Activated CD4-positive, alpha-beta memory T cell treated with anti-CD3 and anti-CD28 coated beads, Interleukin-2, amount 10 ng/mL, durations not matched to agents 7 days and 5 days (primary cell): ENCODE measurements at regions not wholly inside any gene's neighbourhood (a gene's known extent, or its start where the extent isn't known, plus 50 kb on each side); places are given as distances from the start of the nearest gene placed in this dataset.

Source experiments
- CTCF ChIA-PET: fragments of 350-600 bp; sonication (Branson Sonifier 250); formaldehyde crosslinking; loops from one replicate; lab custom pipeline; 2021; ENCODE audit warnings: antibody characterized with exemption, inconsistent platforms; lab: Charles Lee
- POLR2A ChIA-PET: fragments of 350-600 bp; sonication (Branson Sonifier 250); formaldehyde crosslinking; loops from one replicate; lab custom pipeline; 2021; ENCODE audit warnings: antibody characterized with exemption; lab: Charles Lee
- DNase-seq: peaks from one replicate; pipeline ENCODE4 v3.0.0-alpha.2; 2020
- H3K27ac Mint-ChIP-seq: one replicate; pipeline ENCODE4 v1.8.0; 2021; ENCODE audit warnings: mild to moderate bottlenecking, mixed read lengths
- H3K27me3 Mint-ChIP-seq: one replicate; pipeline ENCODE4 v1.8.0; 2021; ENCODE audit warnings: mixed read lengths
- H3K36me3 Mint-ChIP-seq: one replicate; pipeline ENCODE4 v1.8.0; 2021; ENCODE audit warnings: low read depth, mixed read lengths
- H3K4me1 Mint-ChIP-seq: one replicate; pipeline ENCODE4 v1.8.0; 2021; ENCODE audit warnings: mixed read lengths
- H3K4me3 Mint-ChIP-seq: one replicate; pipeline ENCODE4 v1.8.0; 2021; ENCODE audit warnings: mild to moderate bottlenecking, mixed read lengths
- H3K9me3 Mint-ChIP-seq: one replicate; pipeline ENCODE4 v1.8.0; 2021; ENCODE audit warnings: mixed read lengths

DNA sequence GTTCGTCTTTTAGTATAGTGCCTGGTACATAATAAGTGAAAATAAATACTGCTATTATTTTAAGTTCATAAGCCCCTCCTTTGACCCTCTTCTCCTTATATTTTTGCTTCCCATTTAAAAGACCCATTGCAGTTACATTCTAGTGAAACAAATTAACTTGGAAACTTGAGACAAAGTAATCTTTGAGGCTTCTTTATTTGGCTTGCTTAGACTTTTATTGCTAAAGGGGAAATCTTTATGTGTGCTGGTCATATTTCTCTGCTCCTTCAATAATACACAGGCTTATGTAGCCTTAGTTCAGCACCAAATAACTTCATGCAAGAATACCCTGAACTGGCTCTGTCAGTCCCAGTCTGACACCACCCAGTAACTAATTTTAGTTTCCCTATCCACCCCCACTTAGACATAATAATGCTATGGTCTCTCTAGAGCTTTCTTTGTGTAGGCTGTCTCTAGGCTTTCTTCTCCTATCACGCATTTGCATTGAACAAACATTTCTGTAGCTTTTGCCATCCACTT, 257.8 kb downstream of the OMA1 start:
- Mint-ChIP-seq H3K27ac (no peak overlapping the region), H3K4me3 (no peak overlapping the region), H3K9me3 (no peaks in the 10 kb centered on the region), H3K27me3 (no peaks in the 10 kb centered on the region), H3K36me3 (no peaks in the 10 kb centered on the region), H3K4me1 (no peaks in the 10 kb centered on the region)
- POLR2A ChIA-PET, result no interaction called here
- CTCF ChIA-PET, result no interaction called here
- no peak for DNase-seq

DNA sequence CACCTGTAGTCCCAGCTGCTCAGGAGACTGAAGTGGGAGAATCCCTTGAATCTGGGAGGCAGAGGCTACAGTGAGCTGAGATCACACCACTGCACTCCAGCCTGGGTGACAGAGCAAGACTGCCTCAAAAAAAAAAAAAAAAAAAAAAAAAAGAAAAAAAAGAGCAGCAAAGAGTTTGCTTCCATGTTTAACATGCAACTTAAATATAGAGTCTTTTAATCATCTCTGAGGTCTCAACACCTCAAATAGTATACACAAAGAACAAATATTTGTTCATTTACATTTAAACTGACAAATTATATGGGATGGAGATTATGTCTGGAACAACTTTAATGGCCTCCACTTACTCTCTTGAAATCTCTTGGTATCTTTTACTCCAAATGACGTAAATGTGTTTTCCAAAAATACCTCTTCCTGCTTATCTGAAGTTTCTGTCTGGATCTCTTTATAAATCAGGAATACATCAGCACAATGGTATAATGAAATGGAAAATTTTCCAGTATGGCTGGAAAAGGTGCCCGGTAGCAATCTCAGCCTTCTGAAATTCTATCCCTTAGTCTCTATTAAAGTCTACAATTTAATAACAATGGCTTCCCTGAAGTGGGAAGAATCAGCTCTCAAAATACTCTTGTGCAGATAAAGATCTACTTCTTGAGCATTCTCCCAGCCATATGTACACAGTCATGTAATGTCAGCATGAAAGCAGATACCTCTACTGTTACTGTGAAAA, 258.5 kb downstream of the OMA1 start:
- H3K9me3 Mint-ChIP-seq, result no peaks in the 10 kb centered on the region
- H3K4me1 Mint-ChIP-seq, result no peaks in the 10 kb centered on the region
- POLR2A ChIA-PET, result no interaction called here
- H3K27ac Mint-ChIP-seq, result no peak overlapping the region
- no peaks in the 10 kb centered on the region for H3K36me3 Mint-ChIP-seq
- no peak overlapping the region for H3K4me3 Mint-ChIP-seq
- H3K27me3 Mint-ChIP-seq, result no peaks in the 10 kb centered on the region
- CTCF ChIA-PET, result no interaction called here
- DNase-seq, result no peak

DNA sequence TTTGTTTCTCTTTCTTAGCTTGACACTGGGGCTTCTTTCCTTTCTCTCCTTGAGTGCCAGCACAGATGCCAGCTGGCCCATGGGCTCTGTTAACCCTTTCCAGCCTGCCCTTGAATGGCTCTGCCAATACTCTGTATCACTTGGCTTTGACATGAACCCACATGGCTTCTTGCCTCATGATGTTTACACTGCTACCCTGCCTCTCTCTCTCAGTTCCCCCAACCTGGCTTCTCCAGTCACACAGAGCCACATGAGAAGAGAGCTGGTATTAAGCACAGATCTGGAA, 262.4 kb downstream of the OMA1 start:
- CTCF ChIA-PET, result no interaction called here
- H3K27ac Mint-ChIP-seq, result no peak overlapping the region
- POLR2A ChIA-PET, result no interaction called here

DNA sequence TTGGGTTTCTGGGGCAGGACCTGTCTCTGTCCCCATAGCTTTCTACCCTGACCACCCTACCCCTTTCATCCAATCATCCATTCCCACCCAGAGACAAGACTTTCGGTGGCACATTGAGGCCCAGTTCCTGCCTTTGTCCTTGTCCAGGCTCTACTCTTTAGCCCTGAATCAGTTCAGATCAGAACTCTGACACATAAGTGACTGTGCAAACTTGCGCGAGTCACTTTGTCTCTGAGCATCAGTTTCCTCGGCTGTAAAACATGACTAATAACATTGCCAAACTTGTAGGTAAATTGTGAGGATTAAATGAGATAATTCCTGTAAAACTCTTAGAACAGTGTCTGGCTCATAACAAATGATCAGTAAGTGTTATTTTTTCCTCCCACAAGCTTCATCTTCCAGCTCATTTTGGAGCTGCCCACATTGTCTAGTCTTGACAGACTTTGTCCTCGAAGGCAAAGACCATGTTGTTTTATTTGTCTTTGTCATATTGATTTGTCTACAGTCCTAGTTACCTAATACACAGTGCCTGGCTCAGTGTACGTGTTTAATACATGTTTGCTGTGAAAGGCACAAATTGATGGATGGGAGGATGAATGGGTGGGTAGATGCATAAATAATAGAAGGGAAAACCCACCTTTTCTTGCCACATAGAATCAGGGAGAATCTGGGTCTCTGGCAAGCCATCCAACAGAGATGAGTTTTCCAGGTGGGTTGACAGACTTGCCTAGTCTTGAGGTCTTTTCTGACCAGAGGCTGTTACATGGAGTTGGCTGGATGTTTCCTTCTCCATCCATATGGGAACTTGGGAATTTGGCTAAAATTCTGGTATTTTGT, 262.9 kb downstream of the OMA1 start:
- CTCF ChIA-PET, result no interaction called here
- Mint-ChIP-seq H3K4me3 (no peak overlapping the region), H3K27me3 (no peaks in the 10 kb centered on the region), H3K27ac (no peak overlapping the region), H3K4me1 (no peaks in the 10 kb centered on the region), H3K9me3 (no peaks in the 10 kb centered on the region), H3K36me3 (no peaks in the 10 kb centered on the region)
- DNase-seq, result no peak
- POLR2A ChIA-PET, result no interaction called here

More for the DNA sequence above, 262.4 kb downstream of the OMA1 start:
- no peak for DNase-seq
- H3K27me3 Mint-ChIP-seq, result no peaks in the 10 kb centered on the region
- no peaks in the 10 kb centered on the region for H3K9me3 Mint-ChIP-seq
- no peaks in the 10 kb centered on the region for H3K4me1 Mint-ChIP-seq
- no peak overlapping the region for H3K4me3 Mint-ChIP-seq
- no peaks in the 10 kb centered on the region for H3K36me3 Mint-ChIP-seq

DNA sequence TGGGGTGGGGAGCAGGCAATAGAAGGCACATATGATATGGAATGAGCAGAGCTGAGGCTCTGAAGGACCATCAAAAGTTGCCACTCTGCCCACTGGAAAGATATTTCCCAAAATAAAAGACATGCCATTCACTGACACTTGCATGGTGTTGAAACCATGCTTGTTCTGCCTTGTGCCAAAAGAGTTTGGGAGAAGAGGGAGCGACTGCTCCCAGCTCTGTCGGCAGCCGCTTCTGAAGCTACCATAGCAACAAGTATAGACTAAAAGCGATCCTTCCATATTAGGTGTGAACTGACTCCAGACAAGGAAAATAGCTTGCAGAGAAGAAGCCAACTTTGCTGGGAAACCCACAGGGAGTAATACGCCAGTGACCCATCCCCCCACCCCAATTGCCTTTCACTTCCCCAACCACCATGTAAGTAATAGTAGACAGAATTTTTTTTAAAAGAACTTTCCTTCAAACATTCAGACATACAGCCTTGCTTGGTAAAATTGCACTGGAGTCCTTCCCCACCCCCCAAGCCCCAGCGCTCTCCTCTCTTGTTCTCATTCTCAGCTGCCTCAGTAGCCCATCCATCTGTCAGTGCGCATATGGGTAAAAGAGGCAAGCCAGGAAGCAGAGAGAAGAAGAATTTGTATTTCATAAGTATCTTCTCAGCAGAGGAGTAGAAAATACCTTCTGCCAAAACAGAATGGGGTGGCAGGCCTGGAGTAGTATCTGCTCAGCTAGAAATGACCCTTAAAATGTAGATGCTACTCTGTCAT, 263.7 kb downstream of the OMA1 start:
- Mint-ChIP-seq H3K4me1 (no peaks in the 10 kb centered on the region), H3K36me3 (no peaks in the 10 kb centered on the region), H3K4me3 (no peak overlapping the region), H3K9me3 (no peaks in the 10 kb centered on the region), H3K27ac (no peak overlapping the region), H3K27me3 (no peaks in the 10 kb centered on the region)
- ChIA-PET CTCF (no interaction called here), POLR2A (no interaction called here)
- no peak for DNase-seq

DNA sequence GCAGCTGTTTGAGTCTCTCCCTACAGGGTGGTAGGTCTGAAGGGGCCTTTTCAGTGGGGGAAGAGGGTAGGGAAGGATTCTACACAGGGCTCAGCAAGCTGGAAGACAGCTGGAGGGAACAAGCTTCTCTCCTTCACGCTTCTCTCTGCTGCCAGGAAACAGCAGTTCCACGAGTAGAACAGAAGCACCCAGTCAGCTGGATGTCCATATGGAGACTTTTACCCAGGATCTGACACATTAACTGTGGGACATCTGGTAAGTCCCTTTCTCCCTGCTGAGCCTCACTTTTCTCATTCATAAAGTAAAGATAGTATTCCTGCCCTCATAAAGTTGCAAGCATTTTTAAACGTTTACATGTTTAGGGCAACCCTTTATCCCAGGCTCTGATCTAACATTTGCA, 280.3 kb downstream of the OMA1 start:
- DNase-seq, result no peak
- H3K9me3 Mint-ChIP-seq, result no peaks in the 10 kb centered on the region
- H3K27ac Mint-ChIP-seq, result no peak overlapping the region
- no peaks in the 10 kb centered on the region for H3K36me3 Mint-ChIP-seq
- no peak overlapping the region for H3K4me3 Mint-ChIP-seq
- H3K27me3 Mint-ChIP-seq, result no peaks in the 10 kb centered on the region
- ChIA-PET CTCF (no interaction called here), POLR2A (no interaction called here)
- H3K4me1 Mint-ChIP-seq, result no peaks in the 10 kb centered on the region

DNA sequence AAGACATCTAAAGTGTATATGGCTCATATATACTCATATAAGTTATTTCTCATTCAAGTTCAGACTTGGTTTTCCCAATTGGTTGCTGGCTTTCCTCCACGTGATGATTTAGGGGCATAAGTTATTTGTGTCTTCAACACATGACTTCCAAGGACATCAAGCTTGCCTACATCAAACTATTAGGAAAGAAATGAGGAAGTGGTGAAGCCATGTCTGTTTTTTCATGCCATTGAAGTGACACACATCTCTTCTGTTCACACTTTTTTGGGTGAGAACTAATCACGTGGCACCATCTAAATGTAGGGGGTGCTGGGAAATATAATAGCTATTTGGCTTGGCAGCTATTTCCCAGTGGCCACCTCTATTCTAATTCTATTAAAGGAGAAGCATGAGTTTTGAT, 282.1 kb downstream of the OMA1 start:
- CTCF ChIA-PET, result no interaction called here
- no peak for DNase-seq
- no peaks in the 10 kb centered on the region for H3K4me1 Mint-ChIP-seq
- no peak overlapping the region for H3K4me3 Mint-ChIP-seq
- POLR2A ChIA-PET, result no interaction called here
- H3K9me3 Mint-ChIP-seq, result no peaks in the 10 kb centered on the region
- no peaks in the 10 kb centered on the region for H3K36me3 Mint-ChIP-seq
- H3K27ac Mint-ChIP-seq, result no peak overlapping the region
- no peaks in the 10 kb centered on the region for H3K27me3 Mint-ChIP-seq

DNA sequence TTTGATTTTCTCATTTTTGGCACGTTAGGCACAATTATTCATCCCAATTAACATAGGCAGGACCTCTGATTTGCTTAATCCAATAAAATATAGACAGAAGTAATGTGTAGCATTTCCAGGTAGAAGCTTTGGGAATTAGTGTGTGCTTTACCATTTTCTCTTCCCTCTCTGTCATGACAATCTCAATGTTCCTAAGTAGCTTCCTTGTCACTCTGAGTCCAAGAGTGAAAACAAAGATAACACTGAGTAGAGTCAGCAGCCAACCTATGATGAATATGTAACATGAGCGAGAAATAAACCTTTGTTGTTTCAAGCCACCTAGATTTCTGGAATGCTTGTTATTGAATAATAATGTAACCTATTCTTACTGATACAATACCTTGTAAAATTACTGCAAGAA, 283.8 kb downstream of the OMA1 start:
- Mint-ChIP-seq H3K27me3 (no peaks in the 10 kb centered on the region), H3K27ac (no peak overlapping the region), H3K4me3 (no peak overlapping the region), H3K4me1 (no peaks in the 10 kb centered on the region), H3K36me3 (no peaks in the 10 kb centered on the region), H3K9me3 (no peaks in the 10 kb centered on the region)
- DNase-seq, result no peak
- ChIA-PET CTCF (no interaction called here), POLR2A (no interaction called here)

DNA sequence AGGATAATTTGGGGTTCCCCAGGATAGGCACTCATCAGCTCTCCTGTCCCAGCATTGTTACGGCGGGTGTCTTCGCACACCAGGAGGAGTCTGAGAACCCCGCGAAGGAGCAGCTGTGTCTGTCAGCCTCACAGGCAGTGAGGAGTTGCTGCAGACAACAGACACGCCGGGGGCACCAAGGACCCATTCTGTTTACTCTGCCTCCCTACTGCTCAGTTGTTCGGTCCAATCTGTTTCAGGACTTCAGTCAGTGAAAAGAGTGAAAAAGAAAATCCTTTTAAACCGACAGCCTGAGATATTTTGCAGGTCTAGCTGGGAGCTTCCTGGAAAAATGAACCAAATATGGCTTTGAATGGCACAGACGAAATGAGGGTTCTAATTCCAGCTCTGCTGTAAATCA, 288.4 kb downstream of the OMA1 start:
- ChIA-PET CTCF (no interaction called here), POLR2A (no interaction called here)
- H3K4me1 Mint-ChIP-seq, result no peaks in the 10 kb centered on the region
- no peak for DNase-seq
- H3K4me3 Mint-ChIP-seq, result no peak overlapping the region
- H3K27ac Mint-ChIP-seq, result no peak overlapping the region
- no peaks in the 10 kb centered on the region for H3K36me3 Mint-ChIP-seq
- no peaks in the 10 kb centered on the region for H3K9me3 Mint-ChIP-seq
- H3K27me3 Mint-ChIP-seq, result no peaks in the 10 kb centered on the region

DNA sequence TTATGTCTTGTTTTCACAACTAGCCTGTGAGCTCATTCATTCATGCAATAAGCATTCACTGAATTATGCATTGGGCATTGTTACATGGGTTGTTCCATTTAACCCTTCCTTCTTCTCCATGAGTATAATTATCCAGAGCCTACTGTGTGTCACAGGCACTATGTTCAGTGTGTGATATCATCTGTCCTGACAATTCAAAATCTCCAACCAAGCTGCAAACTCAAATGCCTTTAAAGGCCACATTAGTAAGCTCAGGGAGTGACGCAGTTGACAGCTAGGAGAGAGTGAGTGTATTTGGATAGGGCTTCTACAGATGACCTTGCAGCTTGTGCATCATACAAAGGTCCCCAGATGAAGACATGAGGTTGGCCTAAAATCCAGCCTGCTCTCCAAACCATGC, 289.5 kb downstream of the OMA1 start:
- ChIA-PET CTCF (no interaction called here), POLR2A (no interaction called here)
- no peaks in the 10 kb centered on the region for H3K36me3 Mint-ChIP-seq
- no peaks in the 10 kb centered on the region for H3K9me3 Mint-ChIP-seq
- H3K27ac Mint-ChIP-seq, result no peak overlapping the region
- no peaks in the 10 kb centered on the region for H3K27me3 Mint-ChIP-seq
- no peaks in the 10 kb centered on the region for H3K4me1 Mint-ChIP-seq
- no peak overlapping the region for H3K4me3 Mint-ChIP-seq
- no peak for DNase-seq

DNA sequence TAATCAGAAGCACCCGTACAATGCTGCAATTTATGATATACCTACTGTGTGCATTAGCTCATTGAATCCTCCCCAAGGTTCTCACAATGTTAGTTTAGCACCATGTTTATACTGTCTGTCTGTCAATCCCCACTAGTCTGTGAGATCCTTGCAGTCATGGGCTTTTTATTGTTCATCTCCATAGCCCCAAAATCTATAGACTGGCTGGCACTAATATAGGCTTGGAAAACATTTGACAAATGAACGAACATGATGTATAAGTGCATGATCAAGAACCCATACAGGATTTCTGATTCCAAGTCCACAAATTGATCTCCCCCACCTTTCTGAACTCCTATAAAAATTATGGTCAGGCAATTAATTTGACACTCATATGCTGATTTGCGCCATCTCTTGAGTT, 290.0 kb downstream of the OMA1 start:
- no peak for DNase-seq
- POLR2A ChIA-PET, result no interaction called here
- peaks cover 1% of the 10 kb centered on the region for H3K27me3 Mint-ChIP-seq
- no peak overlapping the region for H3K4me3 Mint-ChIP-seq
- CTCF ChIA-PET, result no interaction called here
- no peaks in the 10 kb centered on the region for H3K4me1 Mint-ChIP-seq
- H3K27ac Mint-ChIP-seq, result no peak overlapping the region
- no peaks in the 10 kb centered on the region for H3K9me3 Mint-ChIP-seq
- no peaks in the 10 kb centered on the region for H3K36me3 Mint-ChIP-seq

DNA sequence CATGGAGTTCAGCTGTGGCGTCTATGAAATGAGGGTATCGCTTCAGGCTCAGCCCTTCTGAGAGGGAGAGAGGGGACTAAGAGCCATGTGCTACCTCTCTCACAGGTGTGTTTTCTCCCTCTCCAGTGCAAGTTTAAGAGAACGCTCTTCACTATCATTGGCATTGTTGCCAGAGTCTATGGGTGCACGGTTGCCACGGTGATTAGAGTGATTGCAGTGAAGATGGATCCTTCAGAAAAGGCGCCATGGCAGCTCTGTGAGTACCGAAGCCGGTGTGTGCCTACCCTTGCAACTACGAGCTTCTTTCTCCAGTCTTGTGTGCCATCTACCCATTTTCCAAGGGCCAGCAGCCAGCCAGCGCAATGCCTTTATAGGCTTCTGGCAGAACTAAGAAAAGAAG, 290.5 kb downstream of the OMA1 start:
- CTCF ChIA-PET, result no interaction called here
- H3K4me3 Mint-ChIP-seq, result no peak overlapping the region
- H3K9me3 Mint-ChIP-seq, result no peaks in the 10 kb centered on the region

DNA sequence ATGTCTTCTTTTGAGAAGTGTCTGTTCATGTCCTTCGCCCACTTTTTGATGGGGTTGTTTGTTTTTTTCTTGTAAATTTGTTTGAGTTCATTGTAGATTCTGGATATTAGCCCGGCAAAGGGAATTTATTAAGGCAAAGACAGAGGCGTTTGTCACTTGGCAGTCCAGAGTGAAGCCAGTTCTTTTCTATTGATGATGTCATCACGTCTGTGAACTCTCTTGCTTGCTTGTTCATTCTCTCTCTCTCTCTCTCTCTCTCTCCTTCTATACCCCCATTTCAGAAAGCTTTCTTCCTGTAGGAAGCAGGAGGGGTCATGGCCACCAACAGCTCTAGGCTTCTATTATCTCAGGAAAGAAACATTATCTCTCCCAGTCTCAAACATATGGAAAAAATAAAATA, 291.3 kb downstream of the OMA1 start:
- H3K9me3 Mint-ChIP-seq, result no peaks in the 10 kb centered on the region
- POLR2A ChIA-PET, result no interaction called here
- H3K4me3 Mint-ChIP-seq, result no peak overlapping the region
- H3K27me3 Mint-ChIP-seq, result peaks cover 14% of the 10 kb centered on the region
- no peaks in the 10 kb centered on the region for H3K36me3 Mint-ChIP-seq
- no peak overlapping the region for H3K27ac Mint-ChIP-seq
- no peaks in the 10 kb centered on the region for H3K4me1 Mint-ChIP-seq
- CTCF ChIA-PET, result no interaction called here
- no peak for DNase-seq

More for the DNA sequence above, 290.5 kb downstream of the OMA1 start:
- Mint-ChIP-seq H3K36me3 (no peaks in the 10 kb centered on the region), H3K27ac (no peak overlapping the region), H3K4me1 (no peaks in the 10 kb centered on the region), H3K27me3 (peaks cover 6% of the 10 kb centered on the region)
- POLR2A ChIA-PET, result no interaction called here
- DNase-seq, result no peak
